ENCODE measurements at regions not wholly inside any gene's neighbourhood (a gene's known extent, or its start where the extent isn't known, plus 50 kb on each side); places are given as distances from the start of the nearest gene placed in this dataset.

DNA sequence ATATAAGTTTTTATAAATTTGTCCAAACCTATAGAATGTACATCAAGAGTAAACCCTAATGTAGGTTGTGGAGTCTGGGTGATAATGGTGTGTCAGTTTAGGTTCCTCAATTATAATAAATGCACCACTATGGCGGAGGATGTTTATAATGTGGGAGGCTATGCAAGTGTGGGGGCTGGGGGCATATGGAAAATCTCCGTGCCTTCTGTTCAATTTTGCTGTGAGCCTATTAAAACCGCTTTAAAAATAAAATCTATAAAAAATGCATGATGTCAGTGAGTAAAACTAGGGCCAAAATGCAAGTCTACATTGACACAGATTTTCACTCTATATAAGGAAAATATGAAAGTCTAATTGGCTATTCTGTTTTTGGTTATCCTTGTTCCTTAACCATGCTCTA lies 774.9 kb upstream of the ALCAM start:
- Histone ChIP-seq H3K9me3 (ENCODE audit: insufficient read depth in 2 of 2, low read depth in 1 of 2, low read length in 1 of 2) (no peaks in the 10 kb centered on the region), H2BK120ac (replicated peaks; ENCODE audit: low read depth, low read length) (no peak overlapping the region), H3K4me2 (ENCODE audit: insufficient read depth in 1 of 2, low read depth in 2 of 2, low read length in 2 of 2) (no peak overlapping the region), H2BK15ac (ENCODE audit: low read length) (no peak overlapping the region), H3K14ac (ENCODE audit: insufficient read length) (no peak overlapping the region), H3K4me3 (ENCODE audit: extremely low read depth in 1 of 4, insufficient read depth in 2 of 4, low read depth in 3 of 4, low read length in 4 of 4) (no peak overlapping the region), H4K20me1 (replicated peaks in 1 of 2; ENCODE audit: control insufficient read depth in 1 of 2, insufficient read depth in 2 of 2, low read length in 2 of 2) (no peaks in the 10 kb centered on the region), H3K18ac (ENCODE audit: extremely low read depth, low read length) (no peak overlapping the region), H3K4me1 (replicated peaks in 1 of 4; ENCODE audit: control insufficient read depth in 3 of 4, insufficient read depth in 4 of 4, low read length in 3 of 4) (no peaks in the 10 kb centered on the region), H4K8ac (ENCODE audit: extremely low read depth, insufficient read depth, low read length) (no peak overlapping the region), H2BK12ac (ENCODE audit: low read depth, low read length) (no peak overlapping the region), H2BK5ac (ENCODE audit: low read depth, low read length) (no peak overlapping the region), H3K56ac (replicated peaks; ENCODE audit: insufficient read length, low read depth, low read length) (no peak overlapping the region), H2AFZ (ENCODE audit: low read length) (no peak overlapping the region), H3K79me1 (ENCODE audit: low read depth, low read length) (no peaks in the 10 kb centered on the region), H3K36me3 (ENCODE audit: control insufficient read depth in 2 of 4, insufficient read depth in 4 of 4, low read length in 3 of 4) (no peaks in the 10 kb centered on the region), H3K9ac (replicated peaks in 1 of 4; ENCODE audit: extremely low read depth in 1 of 4, low read depth in 3 of 4, low read length in 3 of 4) (no peak overlapping the region), H2BK20ac (ENCODE audit: low read length) (no peak overlapping the region), H3K23ac (ENCODE audit: insufficient read length) (no peak overlapping the region), H3K27ac (ENCODE audit: low read depth, low read length) (no peak overlapping the region), H4K5ac (ENCODE audit: insufficient read length, low read depth, low read length) (no peak overlapping the region), H3K79me2 (ENCODE audit: control insufficient read depth in 1 of 2, insufficient read depth in 2 of 2, low read length in 2 of 2) (no peaks in the 10 kb centered on the region), H3K23me2 (ENCODE audit: low read depth, low read length) (no peaks in the 10 kb centered on the region), H4K91ac (replicated peaks; ENCODE audit: insufficient read length, low read length) (no peak overlapping the region), H3K4ac (replicated peaks; ENCODE audit: insufficient read length, low read depth, low read length) (no peak overlapping the region), H2AK5ac (ENCODE audit: low read depth, low read length) (no peak overlapping the region), H3K27me3 (replicated peaks in 1 of 4; ENCODE audit: control insufficient read depth in 3 of 4, extremely low read depth in 1 of 4, insufficient read depth in 3 of 4, low read length in 3 of 4) (no peaks in the 10 kb centered on the region)
- DNase-seq (ENCODE audit: low read depth in 1 of 2, low spot score in 2 of 2) (no peak), FAIRE-seq (no peak)
- 95% methylated on average over 3 of the region's 3 CpGs; no CpG with 5 or more reads in 1 of the 2 experiments for WGBS, 2 experiments (ENCODE audit: extremely low coverage in 1 of 2, insufficient coverage in 1 of 2, insufficient read length in 1 of 2, insufficient replicate concordance in 2 of 2, low coverage in 1 of 2, low lambda C conversion rate in 2 of 2, missing lambda C conversion rate in 1 of 2)
- ChIA-PET CTCF (ENCODE audit: partially characterized antibody) (no interaction called here), POLR2A (ENCODE audit: partially characterized antibody) (no interaction called here)
- no peak for TF ChIP-seq CBX8 (IDR thresholded peaks at IDR 0.05; ENCODE audit: borderline replicate concordance, low read depth, low read length)
- TF ChIP-seq, protein P1, sequence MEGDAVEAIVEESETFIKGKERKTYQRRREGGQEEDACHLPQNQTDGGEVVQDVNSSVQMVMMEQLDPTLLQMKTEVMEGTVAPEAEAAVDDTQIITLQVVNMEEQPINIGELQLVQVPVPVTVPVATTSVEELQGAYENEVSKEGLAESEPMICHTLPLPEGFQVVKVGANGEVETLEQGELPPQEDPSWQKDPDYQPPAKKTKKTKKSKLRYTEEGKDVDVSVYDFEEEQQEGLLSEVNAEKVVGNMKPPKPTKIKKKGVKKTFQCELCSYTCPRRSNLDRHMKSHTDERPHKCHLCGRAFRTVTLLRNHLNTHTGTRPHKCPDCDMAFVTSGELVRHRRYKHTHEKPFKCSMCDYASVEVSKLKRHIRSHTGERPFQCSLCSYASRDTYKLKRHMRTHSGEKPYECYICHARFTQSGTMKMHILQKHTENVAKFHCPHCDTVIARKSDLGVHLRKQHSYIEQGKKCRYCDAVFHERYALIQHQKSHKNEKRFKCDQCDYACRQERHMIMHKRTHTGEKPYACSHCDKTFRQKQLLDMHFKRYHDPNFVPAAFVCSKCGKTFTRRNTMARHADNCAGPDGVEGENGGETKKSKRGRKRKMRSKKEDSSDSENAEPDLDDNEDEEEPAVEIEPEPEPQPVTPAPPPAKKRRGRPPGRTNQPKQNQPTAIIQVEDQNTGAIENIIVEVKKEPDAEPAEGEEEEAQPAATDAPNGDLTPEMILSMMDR (IDR thresholded peaks at IDR 0.05; ENCODE audit: control extremely low read depth in 1 of 3, insufficient read depth in 1 of 3, low read depth in 1 of 3, low read length in 3 of 3), result no peak
